OCI-LY1 (cell line): ENCODE measurements at regions not wholly inside any gene's neighbourhood (a gene's known extent, or its start where the extent isn't known, plus 50 kb on each side); places are given as distances from the start of the nearest gene placed in this dataset.

Experiments
- H2AFZ ChIP-seq: fragments of 200-600 bp; sonication (generic), shearing (Covaris generic); 2 replicates; pipeline ENCODE4 v1.6.0; 2014; ENCODE audit warnings: antibody characterized with exemption, mild to moderate bottlenecking, low read length
- H3F3A ChIP-seq: fragments of 200-600 bp; sonication (generic), shearing (Covaris generic); 2 replicates; pipeline ENCODE4 v1.6.0; 2014; ENCODE audit warnings: mild to moderate bottlenecking, antibody characterized with exemption, low read length, moderate library complexity; ENCODE audit not compliant: insufficient read depth
- H3K27ac ChIP-seq: fragments of 200-600 bp; sonication (generic); 2 replicates; pipeline ENCODE4 v1.5.1; 2014; ENCODE audit warnings: low read length, mixed run types, mild to moderate bottlenecking, low read depth; ENCODE audit not compliant: poor library complexity, severe bottlenecking
- H3K27me3 ChIP-seq: fragments of 200-600 bp; sonication (generic); 2 replicates; pipeline ENCODE4 v1.6.0; 2014; ENCODE audit warnings: antibody characterized with exemption, mild to moderate bottlenecking, low read length, moderate library complexity; ENCODE audit not compliant: insufficient read depth
- H3K36me3 ChIP-seq: fragments of 200-600 bp; sonication (generic); 2 replicates; pipeline ENCODE4 v1.6.1; 2014; ENCODE audit warnings: mild to moderate bottlenecking, antibody characterized with exemption, low read length, moderate library complexity, mixed read lengths; ENCODE audit not compliant: insufficient read depth
- H3K4me1 ChIP-seq: fragments of 200-600 bp; sonication (generic); 2 replicates; pipeline ENCODE4 v1.5.1; 2014; ENCODE audit warnings: mild to moderate bottlenecking, low read length, moderate library complexity; ENCODE audit not compliant: insufficient read depth, severe bottlenecking
- H3K4me2 ChIP-seq: fragments of 200-600 bp; sonication (generic), shearing (Covaris generic); 2 replicates; pipeline ENCODE4 v1.6.1; 2014; ENCODE audit warnings: low read length
- H3K4me3 ChIP-seq: fragments of 200-600 bp; sonication (generic); 2 replicates; pipeline ENCODE4 v1.5.1; 2014; ENCODE audit warnings: low read length, low read depth, mild to moderate bottlenecking, mixed read lengths; ENCODE audit not compliant: poor library complexity, severe bottlenecking
- H3K79me2 ChIP-seq: fragments of 200-600 bp; shearing (Covaris generic); 2 replicates; pipeline ENCODE4 v1.6.1; 2016; ENCODE audit warnings: mixed run types, low read length, mixed read lengths; ENCODE audit not compliant: insufficient read depth
- H3K9ac ChIP-seq: fragments of 200-600 bp; sonication (generic), shearing (Covaris generic); 2 replicates; pipeline ENCODE4 v1.6.1; 2014; ENCODE audit warnings: mild to moderate bottlenecking, low read length, mixed read lengths
- H3K9me2 ChIP-seq: fragments of 200-600 bp; sonication (generic), shearing (Covaris generic); 2 replicates; pipeline ENCODE4 v1.6.1; 2014; ENCODE audit warnings: low read depth, mild to moderate bottlenecking, low read length, mixed read lengths
- H3K9me3 ChIP-seq: fragments of 200-600 bp; shearing (Covaris generic); 2 replicates; pipeline ENCODE4 v1.6.1; 2014; ENCODE audit warnings: low read length, mixed read lengths
- H4K20me1 ChIP-seq: fragments of 200-600 bp; sonication (generic), shearing (Covaris generic); 2 replicates; pipeline ENCODE4 v1.6.0; 2016; ENCODE audit warnings: mild to moderate bottlenecking, low read length; ENCODE audit not compliant: insufficient read depth
- CTCF ChIP-seq: fragments of 200-600 bp; sonication (generic), shearing (Covaris generic); IDR thresholded peaks from 2 replicates; pipeline ENCODE4 v1.5.1; 2017; ENCODE audit warnings: mild to moderate bottlenecking, antibody characterized with exemption, low read length, moderate library complexity, mixed read lengths
- EZH2 ChIP-seq: fragments of 200-600 bp; sonication (generic), shearing (Covaris generic); IDR thresholded peaks from 2 replicates; pipeline ENCODE4 v1.8.0; 2017; ENCODE audit warnings: borderline replicate concordance, mixed run types, mild to moderate bottlenecking, antibody characterized with exemption, low read length, moderate library complexity, mixed read lengths

- no peaks in the 10 kb centered on the region for H3K4me1 ChIP-seq
- no peak overlapping the region for H3K4me3 ChIP-seq
- no peaks in the 10 kb centered on the region for H4K20me1 ChIP-seq
- H3F3A ChIP-seq: no peaks in the 10 kb centered on the region
- H3K36me3 ChIP-seq: no peaks in the 10 kb centered on the region
- no peak overlapping the region for H2AFZ ChIP-seq
- no peaks in the 10 kb centered on the region for H3K27me3 ChIP-seq
- H3K79me2 ChIP-seq: no peaks in the 10 kb centered on the region
- TF ChIP-seq CTCF (no peak), EZH2 (no peak)
- H3K9me3 ChIP-seq: no peaks in the 10 kb centered on the region
- H3K27ac ChIP-seq: no peak overlapping the region
- H3K4me2 ChIP-seq: no peak overlapping the region
- H3K9ac ChIP-seq: no peak overlapping the region
- no peaks in the 10 kb centered on the region for H3K9me2 ChIP-seq
These were observed 163.2 kb upstream of the ZNF32 start for GRCh38 chr10:43811871-43812270.

- no peak overlapping the region for H3K4me3 ChIP-seq
- TF ChIP-seq CTCF: no peak
- no peak for TF ChIP-seq EZH2
These were observed 160.7 kb upstream of the ZNF32 start for GRCh38 chr10:43809211-43809930.

GRCh38 chr10:43808136-43808535, 159.5 kb upstream of the ZNF32 start:
- TF ChIP-seq EZH2 (no peak), CTCF (no peak)
- Histone ChIP-seq H3K79me2 (no peaks in the 10 kb centered on the region), H3K4me2 (no peak overlapping the region), H4K20me1 (no peaks in the 10 kb centered on the region), H2AFZ (no peak overlapping the region), H3K4me1 (no peaks in the 10 kb centered on the region), H3K36me3 (no peaks in the 10 kb centered on the region), H3K27me3 (no peaks in the 10 kb centered on the region), H3F3A (no peaks in the 10 kb centered on the region), H3K4me3 (no peak overlapping the region), H3K9me3 (no peaks in the 10 kb centered on the region), H3K9ac (no peak overlapping the region), H3K9me2 (no peaks in the 10 kb centered on the region), H3K27ac (no peak overlapping the region)

More at GRCh38 chr10:43809211-43809930, 160.7 kb upstream of the ZNF32 start:
- Histone ChIP-seq H3K4me1 (no peaks in the 10 kb centered on the region), H3F3A (no peaks in the 10 kb centered on the region), H3K9me3 (no peaks in the 10 kb centered on the region), H3K79me2 (no peaks in the 10 kb centered on the region), H3K36me3 (no peaks in the 10 kb centered on the region), H2AFZ (no peak overlapping the region), H3K9ac (no peak overlapping the region), H3K27me3 (no peaks in the 10 kb centered on the region), H3K9me2 (no peaks in the 10 kb centered on the region), H4K20me1 (no peaks in the 10 kb centered on the region), H3K27ac (no peak overlapping the region), H3K4me2 (no peak overlapping the region)
